ENCODE measurements at regions not wholly inside any gene's neighbourhood (a gene's known extent, or its start where the extent isn't known, plus 50 kb on each side); places are given as distances from the start of the nearest gene placed in this dataset.

GRCh38 chr2:8407332-8407731, 274.5 kb upstream of the ID2 start:
- no peak overlapping the region for H3K4me3 ChIP-seq
- no peak overlapping the region for H3K4me2 ChIP-seq (ENCODE audit: insufficient read depth, low read length)
- H2AFZ ChIP-seq (ENCODE audit: low read depth, low read length), result no peak overlapping the region
- no peaks in the 10 kb centered on the region; the same call in 1 of the 2 replicates for H4K20me1 ChIP-seq (replicated peaks; ENCODE audit: control insufficient read depth, insufficient read depth, low read length)
- intact Hi-C loops (cut with micrococcal nuclease) (no loop called here), in situ Hi-C loops (cut with MboI) (no loop called here)
- H3K27ac ChIP-seq (ENCODE audit: extremely low read depth, low read depth, low read length), result no peak overlapping the region
- FAIRE-seq (peak; percentile 40), ATAC-seq (no peak), DNase-seq (ENCODE audit: extremely low read depth in 1 of 4, low spot score in 3 of 4) (no peak)
- no peaks in the 10 kb centered on the region for H3K9me3 ChIP-seq (replicated peaks; ENCODE audit: control insufficient read depth, insufficient read depth, low read depth, low read length)
- POLR2A ChIA-PET, result no interaction called here
- no peaks in the 10 kb centered on the region for H3K36me3 ChIP-seq (ENCODE audit: control insufficient read depth, insufficient read depth, low read length)
- H3K27me3 ChIP-seq (ENCODE audit: control insufficient read depth in 2 of 2, insufficient read depth in 2 of 2, low read length in 2 of 2), result peaks cover 12 to 26% of the 10 kb centered on the region in 2 experiments; a peak in 4 of 5 replicates
- no peak for TF ChIP-seq DLX4 (CRISPR knock-in tag; IDR thresholded peaks at IDR 0.05)
- TF ChIP-seq NCOA6 (IDR thresholded peaks at IDR 0.05), result no peak
- TF ChIP-seq RBM14 (IDR thresholded peaks at IDR 0.05; ENCODE audit: borderline replicate concordance, insufficient read depth, low read depth, low read length), result no peak
- TF ChIP-seq POLR2G (IDR thresholded peaks at IDR 0.05; ENCODE audit: low read depth, low read length), result no peak
- TF ChIP-seq HES1 (IDR thresholded peaks at IDR 0.05; ENCODE audit: low read depth), result no peak
- TF ChIP-seq IRF1 (CRISPR knock-in tag; IDR thresholded peaks at IDR 0.05; ENCODE audit: borderline replicate concordance), result no peak
- no peak for TF ChIP-seq TFE3 (CRISPR knock-in tag; IDR thresholded peaks at IDR 0.05)
- no TSS peak for BruUV-seq (replicated peaks)
- 0% methylated on average over 3 of the region's 3 CpGs for WGBS (ENCODE audit: insufficient coverage, low coverage, missing lambda C conversion rate)
- CTCF ChIA-PET (ENCODE audit: low intra/inter-chr PET ratio), result no interaction called here
- H3K79me2 ChIP-seq (ENCODE audit: control insufficient read depth, insufficient read depth, low read length), result no peaks in the 10 kb centered on the region
- no peaks in the 10 kb centered on the region for H3K4me1 ChIP-seq (replicated peaks in 1 of 2; ENCODE audit: control insufficient read depth in 2 of 2, insufficient read depth in 2 of 2, low read length in 2 of 2)
- H3K9me1 ChIP-seq (ENCODE audit: control insufficient read depth, insufficient read depth, low read length), result no peaks in the 10 kb centered on the region
- H3K9ac ChIP-seq (ENCODE audit: insufficient read depth in 1 of 2, low read depth in 2 of 2, low read length in 2 of 2), result no peak overlapping the region

Data from K562 (cell line).